ENCODE measurements at regions not wholly inside any gene's neighbourhood (a gene's known extent, or its start where the extent isn't known, plus 50 kb on each side); places are given as distances from the start of the nearest gene placed in this dataset.

GRCh38 chr2:136637402-136637801 lies 127.9 kb upstream of the THSD7B start:
- intact Hi-C loops (cut with micrococcal nuclease; ENCODE audit: unreplicated experiment) = no loop called here
- Mint-ChIP-seq H3K9me3 (ENCODE audit: low read depth, unreplicated experiment) (peaks cover 7% of the 10 kb centered on the region), H3K4me1 (ENCODE audit: low read depth, unreplicated experiment) (no peaks in the 10 kb centered on the region), H3K27me3 (ENCODE audit: unreplicated experiment) (no peaks in the 10 kb centered on the region), H3K27ac (ENCODE audit: unreplicated experiment) (no peak overlapping the region), H3K4me3 (ENCODE audit: low read depth, unreplicated experiment) (no peak overlapping the region), H3K36me3 (ENCODE audit: insufficient read depth, unreplicated experiment) (no peaks in the 10 kb centered on the region)
- BruUV-seq (replicated peaks) = no TSS peak
- TF ChIP-seq, protein P1, sequence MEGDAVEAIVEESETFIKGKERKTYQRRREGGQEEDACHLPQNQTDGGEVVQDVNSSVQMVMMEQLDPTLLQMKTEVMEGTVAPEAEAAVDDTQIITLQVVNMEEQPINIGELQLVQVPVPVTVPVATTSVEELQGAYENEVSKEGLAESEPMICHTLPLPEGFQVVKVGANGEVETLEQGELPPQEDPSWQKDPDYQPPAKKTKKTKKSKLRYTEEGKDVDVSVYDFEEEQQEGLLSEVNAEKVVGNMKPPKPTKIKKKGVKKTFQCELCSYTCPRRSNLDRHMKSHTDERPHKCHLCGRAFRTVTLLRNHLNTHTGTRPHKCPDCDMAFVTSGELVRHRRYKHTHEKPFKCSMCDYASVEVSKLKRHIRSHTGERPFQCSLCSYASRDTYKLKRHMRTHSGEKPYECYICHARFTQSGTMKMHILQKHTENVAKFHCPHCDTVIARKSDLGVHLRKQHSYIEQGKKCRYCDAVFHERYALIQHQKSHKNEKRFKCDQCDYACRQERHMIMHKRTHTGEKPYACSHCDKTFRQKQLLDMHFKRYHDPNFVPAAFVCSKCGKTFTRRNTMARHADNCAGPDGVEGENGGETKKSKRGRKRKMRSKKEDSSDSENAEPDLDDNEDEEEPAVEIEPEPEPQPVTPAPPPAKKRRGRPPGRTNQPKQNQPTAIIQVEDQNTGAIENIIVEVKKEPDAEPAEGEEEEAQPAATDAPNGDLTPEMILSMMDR (IDR thresholded peaks at IDR 0.05; ENCODE audit: unreplicated experiment) = no peak
- CTCF ChIA-PET = no interaction called here
- DNase-seq = no peak

DNA sequence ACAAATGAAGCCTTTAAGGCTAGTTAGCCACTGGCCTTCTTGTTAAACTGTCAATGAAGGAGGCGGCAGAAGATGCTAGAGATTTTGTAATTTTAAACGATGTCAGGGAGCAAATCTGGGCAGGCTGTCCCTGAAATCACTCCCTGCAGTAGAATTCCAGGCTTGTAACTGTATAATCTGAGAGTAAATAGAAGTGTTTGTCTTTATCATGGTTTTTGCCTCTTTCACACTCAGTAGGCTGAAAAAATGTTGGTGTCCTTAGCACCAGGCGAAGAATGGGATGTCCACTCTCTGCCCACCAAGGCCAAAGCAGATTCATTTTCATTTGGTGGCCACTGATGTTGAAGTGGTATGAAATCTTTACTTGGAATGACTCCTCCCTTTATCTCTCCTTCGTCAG lies 136.9 kb upstream of the THSD7B start:
- BruUV-seq (replicated peaks) = no TSS peak
- no peak overlapping the region for H3K27ac Mint-ChIP-seq (ENCODE audit: unreplicated experiment)

DNA sequence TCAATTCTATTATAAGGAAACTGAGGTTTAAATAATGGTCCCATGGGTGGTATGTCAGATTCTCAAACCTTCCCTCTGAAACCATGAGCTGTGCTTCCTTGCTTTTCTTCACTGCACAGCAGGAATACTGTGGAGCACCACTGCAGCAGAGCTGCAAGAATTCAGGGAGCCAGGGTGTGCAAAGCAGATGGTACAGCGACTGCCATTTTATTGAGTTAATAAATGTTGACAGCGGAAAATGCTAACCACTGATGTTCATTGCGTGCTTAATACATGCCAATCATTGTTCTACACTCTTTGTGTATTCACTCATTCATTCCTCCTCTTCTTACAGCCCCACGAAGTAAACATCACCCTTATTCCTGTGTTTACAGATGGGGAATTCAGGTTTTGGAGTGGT lies 152.2 kb upstream of the THSD7B start:
- peaks cover 6% of the 10 kb centered on the region for H3K9me3 Mint-ChIP-seq (ENCODE audit: low read depth, unreplicated experiment)
- no peaks in the 10 kb centered on the region for H3K4me1 Mint-ChIP-seq (ENCODE audit: low read depth, unreplicated experiment)
- H3K36me3 Mint-ChIP-seq (ENCODE audit: insufficient read depth, unreplicated experiment) = no peaks in the 10 kb centered on the region
- DNase-seq = no peak
- H3K27ac Mint-ChIP-seq (ENCODE audit: unreplicated experiment) = no peak overlapping the region
- TF ChIP-seq, protein P1 (IDR thresholded peaks at IDR 0.05; ENCODE audit: unreplicated experiment) = no peak
- peaks cover 6% of the 10 kb centered on the region for H3K27me3 Mint-ChIP-seq (ENCODE audit: unreplicated experiment)
- intact Hi-C loops (cut with micrococcal nuclease; ENCODE audit: unreplicated experiment) = no loop called here
- CTCF ChIA-PET = no interaction called here
- H3K4me3 Mint-ChIP-seq (ENCODE audit: low read depth, unreplicated experiment) = no peak overlapping the region
- no TSS peak for BruUV-seq (replicated peaks)

More for the DNA sequence above, 136.9 kb upstream of the THSD7B start:
- no peak overlapping the region for H3K4me3 Mint-ChIP-seq (ENCODE audit: low read depth, unreplicated experiment)
- CTCF ChIA-PET = no interaction called here
- DNase-seq = no peak
- H3K4me1 Mint-ChIP-seq (ENCODE audit: low read depth, unreplicated experiment) = no peaks in the 10 kb centered on the region
- H3K36me3 Mint-ChIP-seq (ENCODE audit: insufficient read depth, unreplicated experiment) = no peaks in the 10 kb centered on the region
- H3K27me3 Mint-ChIP-seq (ENCODE audit: unreplicated experiment) = no peaks in the 10 kb centered on the region
- intact Hi-C loops (cut with micrococcal nuclease; ENCODE audit: unreplicated experiment) = no loop called here
- peaks cover 4% of the 10 kb centered on the region for H3K9me3 Mint-ChIP-seq (ENCODE audit: low read depth, unreplicated experiment)
- TF ChIP-seq, protein P1 (IDR thresholded peaks at IDR 0.05; ENCODE audit: unreplicated experiment) = no peak

DNA sequence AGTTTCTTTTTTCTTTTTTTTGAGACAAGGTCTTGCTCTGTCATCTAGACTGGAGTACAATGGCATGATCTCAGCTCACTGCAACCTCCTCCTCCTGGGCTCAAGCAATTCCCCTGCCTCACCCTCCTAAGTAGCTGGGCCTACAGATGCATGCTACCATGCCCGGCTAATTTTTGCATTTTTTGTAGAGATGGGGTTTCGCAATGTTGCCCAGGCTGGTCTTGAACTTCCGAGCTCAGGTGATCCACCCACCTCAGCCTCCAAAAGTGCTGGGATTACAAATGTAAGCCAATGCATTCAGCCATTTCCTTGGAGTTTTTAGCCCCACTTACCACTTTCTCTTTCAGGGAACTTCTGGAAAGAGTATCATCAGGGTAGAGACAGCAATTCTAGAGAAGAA lies 153.3 kb upstream of the THSD7B start:
- Mint-ChIP-seq H3K27ac (ENCODE audit: unreplicated experiment) (no peak overlapping the region), H3K4me3 (ENCODE audit: low read depth, unreplicated experiment) (no peak overlapping the region), H3K36me3 (ENCODE audit: insufficient read depth, unreplicated experiment) (no peaks in the 10 kb centered on the region), H3K4me1 (ENCODE audit: low read depth, unreplicated experiment) (no peaks in the 10 kb centered on the region), H3K27me3 (ENCODE audit: unreplicated experiment) (no peaks in the 10 kb centered on the region), H3K9me3 (ENCODE audit: low read depth, unreplicated experiment) (peaks cover 10% of the 10 kb centered on the region)
- BruUV-seq (replicated peaks) = no TSS peak
- CTCF ChIA-PET = interaction anchor here (0.7 kb wide), 1 partner anchor 1839 kb away, joined by 3 read pairs; no protein-coding TSS in a partner anchor
- DNase-seq = no peak
- TF ChIP-seq, protein P1 (IDR thresholded peaks at IDR 0.05; ENCODE audit: unreplicated experiment) = no peak
- intact Hi-C loops (cut with micrococcal nuclease; ENCODE audit: unreplicated experiment) = no loop called here
